A673 (cell line): ENCODE measurements at regions not wholly inside any gene's neighbourhood (a gene's known extent, or its start where the extent isn't known, plus 50 kb on each side); places are given as distances from the start of the nearest gene placed in this dataset.

Experiments
- BruUV-seq: library from RNA; stranded (reverse); fragments of 400-500 nt; replicated peaks from 2 replicates; lab custom pipeline; 2021; lab: Mats Ljungman, UMichigan
- CTCF ChIA-PET: fragments of 300-600 bp; sonication (Branson Sonifier 250); formaldehyde crosslinking; loops from one replicate; lab custom pipeline; 2022; ENCODE audit warnings: antibody characterized with exemption; lab: Charles Lee
- POLR2A ChIA-PET: fragments of 300-600 bp; sonication (Branson Sonifier 250); formaldehyde crosslinking; loops from one replicate; lab custom pipeline; 2022; ENCODE audit warnings: antibody characterized with exemption; ENCODE audit not compliant: low non-redundant PET; lab: Charles Lee
- DNase-seq: peaks from one replicate; pipeline ENCODE4 v3.0.0-alpha.2; 2015; ENCODE audit warnings: low spot score
- H3K27ac ChIP-seq: fragments of 200-600 bp; sonication (generic); 2 replicates; pipeline ENCODE4 v1.5.1; 2016; ENCODE audit warnings: mixed run types, low read depth, mild to moderate bottlenecking, mixed read lengths, antibody characterized with exemption, low read length; ENCODE audit not compliant: poor library complexity, severe bottlenecking
- H3K27me3 ChIP-seq: fragments of 200-600 bp; sonication (generic); replicated peaks from 2 replicates; pipeline ENCODE4 v1.6.1; 2017; ENCODE audit warnings: mixed run types, low read depth, mild to moderate bottlenecking, mixed read lengths, antibody characterized with exemption, low read length; ENCODE audit not compliant: insufficient read depth, poor library complexity
- H3K36me3 ChIP-seq: fragments of 200-600 bp; sonication (generic); 2 replicates; pipeline ENCODE4 v1.6.1; 2016; ENCODE audit warnings: mixed run types, mild to moderate bottlenecking, mixed read lengths, antibody characterized with exemption, low read length; ENCODE audit not compliant: insufficient read depth, poor library complexity, severe bottlenecking
- H3K4me1 ChIP-seq: fragments of 200-600 bp; sonication (generic); 2 replicates; pipeline ENCODE4 v1.6.1; 2017; ENCODE audit warnings: mixed run types, mild to moderate bottlenecking, mixed read lengths, antibody characterized with exemption, low read length; ENCODE audit not compliant: insufficient read depth, poor library complexity, severe bottlenecking
- H3K4me3 ChIP-seq: fragments of 200-600 bp; sonication (generic); 2 replicates; pipeline ENCODE4 v1.5.1; 2016; ENCODE audit warnings: low read depth, mixed run types, mild to moderate bottlenecking, mixed read lengths, low read length; ENCODE audit not compliant: poor library complexity, severe bottlenecking
- H3K9me3 ChIP-seq: fragments of 200-600 bp; sonication (generic); 2 replicates; pipeline ENCODE4 v1.6.1; 2016; ENCODE audit warnings: mixed run types, low read depth, mild to moderate bottlenecking, mixed read lengths, antibody characterized with exemption, low read length; ENCODE audit not compliant: poor library complexity, severe bottlenecking
- CTCF ChIP-seq: fragments of 300-800, 200-600 bp; sonication (generic); conservative IDR thresholded peaks from 2 replicates; pipeline ENCODE4 v1.5.1; 2017; ENCODE audit warnings: low read depth, mild to moderate bottlenecking, antibody characterized with exemption, low read length, moderate library complexity, mixed read lengths
- EZH2 ChIP-seq: fragments of 200-600 bp; sonication (generic); IDR thresholded peaks from 2 replicates; pipeline ENCODE4 v1.6.1; 2017; ENCODE audit warnings: borderline replicate concordance, low read depth, mild to moderate bottlenecking, mixed read lengths, antibody characterized with exemption, low read length; ENCODE audit not compliant: poor library complexity, severe bottlenecking
- intact Hi-C: fragments of 100-400 bp; cut with micrococcal nuclease; formaldehyde crosslinking; loops from one replicate; pipeline ENCODE4 v1.10.0; 2022; ENCODE audit not compliant: unreplicated experiment

GRCh38 chrX:88024022-88024421, 506.4 kb downstream of the KLHL4 start:
- no peak overlapping the region for H3K27ac ChIP-seq
- no peaks in the 10 kb centered on the region for H3K36me3 ChIP-seq
- H3K4me1 ChIP-seq, result no peaks in the 10 kb centered on the region
- CTCF ChIA-PET, result no interaction called here
- H3K27me3 ChIP-seq, result no peaks in the 10 kb centered on the region
- intact Hi-C loops, result no loop called here
- POLR2A ChIA-PET, result no interaction called here
- no peak for DNase-seq
- no TSS peak for BruUV-seq
- TF ChIP-seq EZH2, result no peak
- TF ChIP-seq CTCF, result no peak
- H3K4me3 ChIP-seq, result no peak overlapping the region
- peaks cover 14% of the 10 kb centered on the region for H3K9me3 ChIP-seq

DNA sequence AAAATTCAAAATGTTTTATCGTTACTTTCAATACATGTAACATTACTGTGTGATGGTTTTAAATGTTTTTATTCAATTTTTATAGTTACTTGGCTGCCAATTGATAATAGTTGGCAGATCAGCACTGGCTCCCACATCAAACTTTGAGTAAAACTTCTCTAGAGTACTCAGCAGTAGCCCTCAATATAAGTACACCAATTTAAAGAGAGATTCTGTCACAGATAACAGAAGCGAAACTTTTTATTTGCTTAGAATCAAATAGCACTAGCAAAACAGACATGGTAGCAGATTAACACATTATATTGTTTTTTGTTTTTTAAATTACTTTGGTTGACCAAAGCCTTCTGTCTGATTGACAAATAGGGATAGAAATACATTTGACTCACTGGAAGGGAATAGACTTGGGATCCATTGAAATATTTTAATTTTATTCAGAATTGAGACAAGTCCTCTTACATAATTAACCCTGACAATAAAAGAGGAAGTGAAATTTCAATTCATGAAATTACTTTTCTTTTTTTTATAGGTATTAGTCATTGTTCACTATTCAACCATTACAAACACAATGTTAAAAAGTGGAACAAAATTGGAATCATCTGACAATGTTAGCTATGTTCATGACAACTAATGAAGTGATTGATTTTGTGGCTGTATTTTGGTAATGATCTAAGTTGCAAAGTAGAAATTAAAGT, 554.9 kb downstream of the KLHL4 start:
- no peak for DNase-seq
- Histone ChIP-seq H3K27ac (no peak overlapping the region), H3K27me3 (no peaks in the 10 kb centered on the region), H3K36me3 (no peaks in the 10 kb centered on the region), H3K9me3 (peaks cover 9% of the 10 kb centered on the region), H3K4me1 (no peaks in the 10 kb centered on the region), H3K4me3 (no peak overlapping the region)
- BruUV-seq, result no TSS peak
- TF ChIP-seq EZH2, result no peak
- TF ChIP-seq CTCF, result no peak
- ChIA-PET POLR2A (no interaction called here), CTCF (no interaction called here)
- intact Hi-C loops, result no loop called here

GRCh38 chrX:88101968-88102367, 584.4 kb downstream of the KLHL4 start:
- Histone ChIP-seq H3K27ac (no peak overlapping the region), H3K27me3 (no peaks in the 10 kb centered on the region), H3K4me1 (no peaks in the 10 kb centered on the region), H3K36me3 (no peaks in the 10 kb centered on the region), H3K9me3 (no peaks in the 10 kb centered on the region), H3K4me3 (no peak overlapping the region)
- no TSS peak for BruUV-seq
- no peak for TF ChIP-seq CTCF
- no peak for TF ChIP-seq EZH2
- ChIA-PET CTCF (no interaction called here), POLR2A (no interaction called here)
- intact Hi-C loops, result no loop called here
- DNase-seq, result no peak
